ENCODE measurements at regions not wholly inside any gene's neighbourhood (a gene's known extent, or its start where the extent isn't known, plus 50 kb on each side); places are given as distances from the start of the nearest gene placed in this dataset.
"Not testable (repeated sequence)": the region's sequence is repeated elsewhere in the genome, so short reads cannot be mapped to it uniquely, and the experiment has no call there.

GRCh38 chr4:170697045-170697444 is 607.3 kb upstream of the AADAT start:
- Histone ChIP-seq H3K9me3 (no peaks in the 10 kb centered on the region), H3K27ac (no peak overlapping the region), H3K4me1 (no peaks in the 10 kb centered on the region), H3K27me3 (no peaks in the 10 kb centered on the region), H3K36me3 (no peaks in the 10 kb centered on the region), H3K4me3 (no peak overlapping the region)
- no peak for ATAC-seq
- no peak for TF ChIP-seq POLR2A (IDR thresholded peaks at IDR 0.05)
- TF ChIP-seq POLR2AphosphoS5 (IDR thresholded peaks at IDR 0.05), result no peak
- TF ChIP-seq, protein P1, sequence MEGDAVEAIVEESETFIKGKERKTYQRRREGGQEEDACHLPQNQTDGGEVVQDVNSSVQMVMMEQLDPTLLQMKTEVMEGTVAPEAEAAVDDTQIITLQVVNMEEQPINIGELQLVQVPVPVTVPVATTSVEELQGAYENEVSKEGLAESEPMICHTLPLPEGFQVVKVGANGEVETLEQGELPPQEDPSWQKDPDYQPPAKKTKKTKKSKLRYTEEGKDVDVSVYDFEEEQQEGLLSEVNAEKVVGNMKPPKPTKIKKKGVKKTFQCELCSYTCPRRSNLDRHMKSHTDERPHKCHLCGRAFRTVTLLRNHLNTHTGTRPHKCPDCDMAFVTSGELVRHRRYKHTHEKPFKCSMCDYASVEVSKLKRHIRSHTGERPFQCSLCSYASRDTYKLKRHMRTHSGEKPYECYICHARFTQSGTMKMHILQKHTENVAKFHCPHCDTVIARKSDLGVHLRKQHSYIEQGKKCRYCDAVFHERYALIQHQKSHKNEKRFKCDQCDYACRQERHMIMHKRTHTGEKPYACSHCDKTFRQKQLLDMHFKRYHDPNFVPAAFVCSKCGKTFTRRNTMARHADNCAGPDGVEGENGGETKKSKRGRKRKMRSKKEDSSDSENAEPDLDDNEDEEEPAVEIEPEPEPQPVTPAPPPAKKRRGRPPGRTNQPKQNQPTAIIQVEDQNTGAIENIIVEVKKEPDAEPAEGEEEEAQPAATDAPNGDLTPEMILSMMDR (IDR thresholded peaks at IDR 0.05), result no peak
- no peak for TF ChIP-seq EP300 (IDR thresholded peaks at IDR 0.05)

GRCh38 chr4:170691168-170691567 is 601.4 kb upstream of the AADAT start:
- ATAC-seq, result no peak
- H3K27ac ChIP-seq, result no peak overlapping the region
- H3K4me3 ChIP-seq, result no peak overlapping the region
- TF ChIP-seq EP300 (IDR thresholded peaks at IDR 0.05) (no peak), POLR2A (IDR thresholded peaks at IDR 0.05) (no peak), POLR2AphosphoS5 (IDR thresholded peaks at IDR 0.05) (no peak)
- TF ChIP-seq, protein P1 (IDR thresholded peaks at IDR 0.05), result no peak
- H3K4me1 ChIP-seq, result no peaks in the 10 kb centered on the region
- no peaks in the 10 kb centered on the region for H3K27me3 ChIP-seq
- no peaks in the 10 kb centered on the region for H3K9me3 ChIP-seq
- no peaks in the 10 kb centered on the region for H3K36me3 ChIP-seq

DNA sequence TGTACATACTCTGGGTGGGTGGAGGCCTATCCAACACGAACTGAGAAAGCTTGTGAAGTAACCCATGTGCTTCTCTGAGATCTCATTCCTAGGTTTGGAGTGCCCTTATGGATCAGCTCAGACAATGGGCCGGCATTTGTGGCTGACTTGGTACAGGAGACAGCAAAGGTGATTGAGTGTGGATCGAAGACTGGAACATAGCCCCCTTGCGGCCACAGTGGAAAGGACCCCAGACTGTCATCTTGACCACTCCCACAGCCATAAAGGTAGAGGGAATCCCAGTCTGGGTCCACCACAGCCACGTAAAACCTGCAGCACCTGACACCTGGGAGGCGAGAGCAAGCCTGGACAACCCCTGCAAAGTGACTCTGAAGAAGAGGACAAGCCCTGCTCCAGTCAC is 598.0 kb upstream of the AADAT start:
- ATAC-seq, result no peak
- no peak for TF ChIP-seq POLR2A (IDR thresholded peaks at IDR 0.05)
- Histone ChIP-seq H3K27me3 (no peaks in the 10 kb centered on the region), H3K9me3 (no peaks in the 10 kb centered on the region), H3K4me3 (no peak overlapping the region), H3K27ac (no peak overlapping the region), H3K4me1 (no peaks in the 10 kb centered on the region), H3K36me3 (no peaks in the 10 kb centered on the region)
- 92 to 100% methylated on average over 1 to 5 of the region's 6 CpGs for WGBS, 2 donors (ENCODE audit: low coverage in 1 of 2)

- ATAC-seq, H3K27me3 ChIP-seq, H3K4me3 ChIP-seq, H3K4me1 ChIP-seq, H3K9me3 ChIP-seq, H3K27ac ChIP-seq, H3K36me3 ChIP-seq: not testable (repeated sequence)
- 77 to 78% methylated on average over 4 of the region's 4 CpGs for WGBS, 2 donors (ENCODE audit: low coverage in 1 of 2)
These were observed 595.9 kb upstream of the AADAT start for GRCh38 chr4:170685701-170686100.

GRCh38 chr4:170682558-170683294 is 593.0 kb upstream of the AADAT start:
- Histone ChIP-seq H3K27ac (no peak overlapping the region), H3K9me3 (no peaks in the 10 kb centered on the region), H3K4me3 (no peak overlapping the region), H3K4me1 (no peaks in the 10 kb centered on the region), H3K27me3 (no peaks in the 10 kb centered on the region), H3K36me3 (no peaks in the 10 kb centered on the region)
- ATAC-seq, result no peak
- TF ChIP-seq POLR2AphosphoS5 (IDR thresholded peaks at IDR 0.05), result no peak
- TF ChIP-seq EP300 (IDR thresholded peaks at IDR 0.05), result no peak
- TF ChIP-seq, protein P1 (IDR thresholded peaks at IDR 0.05), result no peak
- no peak for TF ChIP-seq POLR2A (IDR thresholded peaks at IDR 0.05)
- 45 to 60% methylated on average over 5 of the region's 5 CpGs for WGBS, 2 donors (ENCODE audit: low coverage in 1 of 2)

DNA sequence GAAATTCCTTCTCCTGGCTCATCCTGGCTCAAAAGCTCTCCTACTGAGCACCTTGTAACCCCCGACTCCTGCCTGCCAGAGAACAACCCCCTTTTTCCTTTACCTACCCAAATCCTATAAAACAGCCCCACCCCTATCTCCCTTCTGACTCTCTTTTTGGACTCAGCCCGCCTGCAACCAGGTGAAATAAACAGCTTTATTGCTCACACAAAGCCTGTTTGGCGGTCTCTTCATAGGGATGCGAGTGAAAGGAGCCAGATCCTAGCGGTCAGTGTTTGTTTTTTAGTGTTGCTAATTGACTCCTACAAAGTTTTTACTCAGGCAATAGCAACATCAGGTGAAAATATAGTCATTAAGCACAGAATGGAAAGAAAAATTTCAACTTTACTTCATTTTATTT is 592.3 kb upstream of the AADAT start:
- not testable (repeated sequence) for H3K4me3 ChIP-seq, H3K4me1 ChIP-seq, H3K9me3 ChIP-seq, H3K36me3 ChIP-seq, ATAC-seq, H3K27ac ChIP-seq, H3K27me3 ChIP-seq
- 53 to 55% methylated on average over 3 to 5 of the region's 5 CpGs for WGBS, 2 donors (ENCODE audit: low coverage in 1 of 2)

Data from gastroesophageal sphincter (tissue), 4 donors.